Loucy (cell line): ENCODE measurements at regions not wholly inside any gene's neighbourhood (a gene's known extent, or its start where the extent isn't known, plus 50 kb on each side); places are given as distances from the start of the nearest gene placed in this dataset.

Source experiments
- H2AFZ ChIP-seq: fragments of 200-600 bp; sonication (generic); 2 replicates; pipeline ENCODE4 v1.6.0; 2016; ENCODE audit warnings: antibody characterized with exemption, mild to moderate bottlenecking, low read length, moderate library complexity
- H3F3A ChIP-seq: fragments of 200-600 bp; 2 replicates; pipeline ENCODE4 v1.6.0; 2016; ENCODE audit warnings: antibody characterized with exemption, low read depth, mild to moderate bottlenecking
- H3K27me3 ChIP-seq: fragments of 200-600 bp; sonication (generic); 2 replicates; pipeline ENCODE4 v1.6.1; 2014; ENCODE audit warnings: low read length, mild to moderate bottlenecking; ENCODE audit not compliant: insufficient read depth, poor library complexity, severe bottlenecking
- H3K36me3 ChIP-seq: fragments of 200-600 bp; sonication (generic); 2 replicates; pipeline ENCODE4 v1.6.1; 2016; ENCODE audit warnings: low read length; ENCODE audit not compliant: insufficient read depth
- H3K4me1 ChIP-seq: fragments of 200-600 bp; sonication (generic); 2 replicates; pipeline ENCODE4 v1.5.1; 2014; ENCODE audit warnings: low read length, mild to moderate bottlenecking; ENCODE audit not compliant: insufficient read depth, poor library complexity, severe bottlenecking
- H3K4me2 ChIP-seq: fragments of 200-600 bp; sonication (generic); 2 replicates; pipeline ENCODE4 v1.6.0; 2014; ENCODE audit warnings: antibody characterized with exemption, low read length, low read depth, mild to moderate bottlenecking; ENCODE audit not compliant: poor library complexity, severe bottlenecking
- H3K4me3 ChIP-seq: fragments of 200-600 bp; sonication (generic); 2 replicates; pipeline ENCODE4 v1.5.1; 2014; ENCODE audit warnings: low read length, mild to moderate bottlenecking, mixed read lengths; ENCODE audit not compliant: poor library complexity, severe bottlenecking
- H3K79me2 ChIP-seq: fragments of 200-600 bp; sonication (generic); 2 replicates; pipeline ENCODE4 v1.6.1; 2014; ENCODE audit warnings: low read length; ENCODE audit not compliant: insufficient read depth
- H3K9ac ChIP-seq: fragments of 200-600 bp; sonication (generic); 2 replicates; pipeline ENCODE4 v1.6.0; 2014; ENCODE audit warnings: mild to moderate bottlenecking, low read depth, low read length, moderate library complexity; ENCODE audit not compliant: poor library complexity, severe bottlenecking
- H3K9me2 ChIP-seq: fragments of 200-600 bp; sonication (generic); replicated peaks from 2 replicates; pipeline ENCODE4 v1.6.1; 2016; ENCODE audit warnings: low read depth, low read length, mixed read lengths
- H3K9me3 ChIP-seq: fragments of 200-600 bp; sonication (generic); 2 replicates; pipeline ENCODE4 v1.6.1; 2014; ENCODE audit warnings: mild to moderate bottlenecking, antibody characterized with exemption, low read length, low read depth; ENCODE audit not compliant: insufficient read depth
- H4K20me1 ChIP-seq: fragments of 200-600 bp; sonication (generic); 2 replicates; pipeline ENCODE4 v1.6.0; 2014; ENCODE audit warnings: antibody characterized with exemption, low read length, mild to moderate bottlenecking; ENCODE audit not compliant: insufficient read depth, poor library complexity, severe bottlenecking
- EZH2phosphoT487 ChIP-seq: fragments of 200-600 bp; IDR thresholded peaks from 2 replicates; pipeline ENCODE4 v1.6.1; 2018; ENCODE audit warnings: antibody characterized with exemption, mild to moderate bottlenecking, moderate library complexity, borderline replicate concordance
- TF ChIP-seq, protein P1 (sequence below): fragments of 200-600 bp; sonication (generic); conservative IDR thresholded peaks from 2 replicates; pipeline ENCODE4 v1.5.1; 2014; ENCODE audit warnings: mild to moderate bottlenecking, antibody characterized with exemption, low read length

- H3K4me2 ChIP-seq, result no peak overlapping the region
- H2AFZ ChIP-seq, result no peak overlapping the region
- H3K4me3 ChIP-seq, result no peak overlapping the region
- H3K27me3 ChIP-seq, result no peaks in the 10 kb centered on the region
- TF ChIP-seq, protein P1, sequence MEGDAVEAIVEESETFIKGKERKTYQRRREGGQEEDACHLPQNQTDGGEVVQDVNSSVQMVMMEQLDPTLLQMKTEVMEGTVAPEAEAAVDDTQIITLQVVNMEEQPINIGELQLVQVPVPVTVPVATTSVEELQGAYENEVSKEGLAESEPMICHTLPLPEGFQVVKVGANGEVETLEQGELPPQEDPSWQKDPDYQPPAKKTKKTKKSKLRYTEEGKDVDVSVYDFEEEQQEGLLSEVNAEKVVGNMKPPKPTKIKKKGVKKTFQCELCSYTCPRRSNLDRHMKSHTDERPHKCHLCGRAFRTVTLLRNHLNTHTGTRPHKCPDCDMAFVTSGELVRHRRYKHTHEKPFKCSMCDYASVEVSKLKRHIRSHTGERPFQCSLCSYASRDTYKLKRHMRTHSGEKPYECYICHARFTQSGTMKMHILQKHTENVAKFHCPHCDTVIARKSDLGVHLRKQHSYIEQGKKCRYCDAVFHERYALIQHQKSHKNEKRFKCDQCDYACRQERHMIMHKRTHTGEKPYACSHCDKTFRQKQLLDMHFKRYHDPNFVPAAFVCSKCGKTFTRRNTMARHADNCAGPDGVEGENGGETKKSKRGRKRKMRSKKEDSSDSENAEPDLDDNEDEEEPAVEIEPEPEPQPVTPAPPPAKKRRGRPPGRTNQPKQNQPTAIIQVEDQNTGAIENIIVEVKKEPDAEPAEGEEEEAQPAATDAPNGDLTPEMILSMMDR, result no peak
- TF ChIP-seq EZH2phosphoT487, result no peak
- no peaks in the 10 kb centered on the region for H3K4me1 ChIP-seq
- H4K20me1 ChIP-seq, result no peaks in the 10 kb centered on the region
- no peak overlapping the region for H3K9ac ChIP-seq
- H3K36me3 ChIP-seq, result no peaks in the 10 kb centered on the region
- H3K79me2 ChIP-seq, result no peaks in the 10 kb centered on the region
- no peaks in the 10 kb centered on the region for H3F3A ChIP-seq
- H3K9me2 ChIP-seq, result no peaks in the 10 kb centered on the region
- no peaks in the 10 kb centered on the region for H3K9me3 ChIP-seq
Measured at GRCh38 chr2:16716024-16716423, 50.4 kb upstream of the CYRIA start.
